ENCODE measurements at regions not wholly inside any gene's neighbourhood (a gene's known extent, or its start where the extent isn't known, plus 50 kb on each side); places are given as distances from the start of the nearest gene placed in this dataset.
"Not testable (repeated sequence)": the region's sequence is repeated elsewhere in the genome, so short reads cannot be mapped to it uniquely, and the experiment has no call there.

DNA sequence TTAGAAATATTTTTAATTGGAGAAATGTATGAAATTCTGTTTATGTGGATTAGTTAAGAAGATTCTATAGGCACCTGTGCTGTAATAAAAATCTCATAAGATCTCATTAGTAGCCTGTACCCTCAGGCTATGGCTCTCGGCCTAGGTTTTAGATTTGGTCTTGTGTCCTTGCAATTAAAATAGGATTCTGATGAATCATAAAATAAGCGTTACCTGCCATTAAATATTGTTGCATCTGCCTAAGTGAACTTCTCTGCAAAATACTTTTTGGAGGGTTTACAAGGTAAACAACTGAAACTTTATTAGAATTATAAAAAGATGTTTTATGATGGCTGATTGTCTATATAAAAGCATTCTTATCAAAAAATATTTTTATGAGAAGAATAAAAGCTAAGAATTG is 804.1 kb upstream of the ANO3 start:
- no peak for FAIRE-seq

GRCh38 chr11:25529572-25529971 is 802.4 kb upstream of the ANO3 start:
- no peak for FAIRE-seq

- no peak for FAIRE-seq
These were observed 796.3 kb upstream of the ANO3 start for GRCh38 chr11:25535467-25536272.

DNA sequence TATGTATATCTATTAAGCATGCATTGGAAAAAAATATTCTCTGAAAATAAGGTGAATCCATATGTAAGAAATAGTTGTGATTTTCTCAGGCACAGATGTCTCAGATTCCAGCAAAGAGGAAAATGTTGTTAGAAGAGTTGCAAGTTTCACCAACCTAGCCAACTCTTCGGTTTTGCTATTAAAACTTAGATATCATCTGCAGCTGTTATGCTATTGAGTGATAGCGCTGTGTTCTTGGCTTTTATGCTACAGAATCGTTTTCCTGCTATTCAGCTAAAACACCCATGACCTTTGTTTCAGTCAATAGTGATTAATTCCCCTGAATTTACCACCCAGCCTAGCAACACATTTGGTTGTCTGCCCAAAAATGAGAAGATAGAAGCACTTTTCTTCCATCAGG is 795.6 kb upstream of the ANO3 start:
- no peak for FAIRE-seq

- FAIRE-seq = no peak
These were observed 794.5 kb upstream of the ANO3 start for GRCh38 chr11:25537393-25537792.

GRCh38 chr11:25547292-25547691 is 784.6 kb upstream of the ANO3 start:
- FAIRE-seq = no peak

DNA sequence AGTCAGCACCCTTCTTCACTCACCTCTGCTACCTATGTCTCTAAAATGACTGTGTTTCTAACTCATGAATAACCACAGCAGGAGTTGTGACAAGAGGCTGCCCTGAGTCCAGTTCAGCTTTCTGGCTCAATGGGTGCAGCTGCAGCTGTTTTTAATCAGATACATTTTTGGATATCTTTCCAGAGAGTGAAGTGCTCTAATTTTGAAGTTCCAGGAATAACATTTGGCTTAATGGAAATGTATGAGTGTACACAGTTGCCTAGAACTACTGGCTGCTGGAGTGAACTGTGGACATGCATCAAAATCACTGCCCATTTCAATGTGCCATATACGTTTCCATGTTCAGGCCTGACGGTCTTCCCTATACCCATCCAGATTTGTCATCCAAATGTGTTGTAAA is 769.5 kb upstream of the ANO3 start:
- FAIRE-seq = no peak

GRCh38 chr11:25565846-25566245 is 766.1 kb upstream of the ANO3 start:
- FAIRE-seq = no peak

GRCh38 chr11:25566298-25567200 is 765.4 kb upstream of the ANO3 start:
- FAIRE-seq = no peak

- no peak for FAIRE-seq
These were observed 755.6 kb upstream of the ANO3 start for GRCh38 chr11:25576320-25576719.

- not testable (repeated sequence) for FAIRE-seq
These were observed 752.4 kb upstream of the ANO3 start for GRCh38 chr11:25579554-25579953.

GRCh38 chr11:25583596-25583995 is 748.3 kb upstream of the ANO3 start:
- no peak for FAIRE-seq

DNA sequence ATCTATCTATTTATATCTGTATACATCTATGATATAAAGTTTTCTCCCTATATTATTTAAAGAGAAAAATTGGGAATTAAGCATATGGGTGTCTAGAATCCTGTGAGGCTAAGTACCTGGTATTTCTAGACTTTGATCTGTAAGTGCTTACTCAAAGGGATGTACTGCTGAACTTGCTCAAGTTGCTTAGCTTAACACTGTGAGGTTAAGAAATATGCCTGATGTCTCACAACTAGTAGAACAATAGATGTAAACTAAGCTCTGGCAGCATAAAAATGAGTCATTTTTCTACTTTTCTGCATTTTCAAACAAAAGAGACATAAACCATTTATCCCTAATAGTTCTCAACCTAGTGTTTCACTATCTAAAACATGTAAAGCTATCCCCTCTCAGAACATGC is 744.4 kb upstream of the ANO3 start:
- FAIRE-seq = no peak

GRCh38 chr11:25593221-25593620 is 738.7 kb upstream of the ANO3 start:
- no peak for FAIRE-seq

- no peak for FAIRE-seq
These were observed 735.2 kb upstream of the ANO3 start for GRCh38 chr11:25596701-25597100.

GRCh38 chr11:25597696-25598095 is 734.2 kb upstream of the ANO3 start:
- no peak for FAIRE-seq

DNA sequence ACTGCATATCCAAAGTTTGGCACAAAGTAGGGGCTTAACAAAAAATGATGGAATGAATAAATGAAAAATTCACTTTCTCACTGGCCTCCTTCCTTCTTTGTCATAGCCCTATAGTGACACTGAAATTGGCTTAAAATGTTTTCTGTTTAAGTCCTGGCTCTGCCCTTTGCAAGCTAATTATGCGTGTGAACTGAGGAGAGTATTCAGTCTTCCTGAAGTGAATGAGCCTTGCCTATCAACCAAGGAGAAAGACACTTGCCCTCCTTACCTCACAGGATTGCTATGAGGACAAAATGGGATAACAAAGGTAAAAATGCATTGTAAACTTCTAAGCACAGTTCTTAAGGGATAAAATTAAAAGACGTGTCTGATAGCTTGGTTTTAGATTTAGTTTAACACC is 729.8 kb upstream of the ANO3 start:
- no peak for FAIRE-seq

GRCh38 chr11:25602959-25603358 is 729.0 kb upstream of the ANO3 start:
- FAIRE-seq = no peak

DNA sequence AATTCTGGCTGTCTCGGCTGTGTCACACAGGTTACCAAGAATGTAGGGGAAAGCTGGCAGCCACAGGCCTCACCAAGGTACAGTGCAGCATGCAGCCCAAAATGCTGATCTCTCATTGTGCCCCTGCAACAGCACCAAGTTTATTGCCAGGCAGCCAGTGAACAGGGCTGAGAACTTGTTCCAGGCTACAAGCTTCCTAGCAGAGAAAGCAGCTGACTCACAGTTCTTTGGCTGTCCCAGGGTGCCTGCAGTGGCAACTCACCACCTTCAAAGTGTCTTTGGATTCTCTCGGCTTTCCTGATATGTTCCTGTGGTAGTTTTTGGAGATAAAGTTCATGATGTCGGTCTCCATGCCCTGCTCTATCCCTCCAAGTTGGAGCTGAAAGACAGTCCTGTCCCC is 719.1 kb upstream of the ANO3 start:
- no peak for FAIRE-seq

GRCh38 chr11:25613451-25613850 is 718.5 kb upstream of the ANO3 start:
- no peak for FAIRE-seq

GRCh38 chr11:25613865-25614264 is 718.1 kb upstream of the ANO3 start:
- FAIRE-seq = no peak

GRCh38 chr11:25615069-25615468 is 716.9 kb upstream of the ANO3 start:
- no peak for FAIRE-seq

GRCh38 chr11:25615841-25616240 is 716.1 kb upstream of the ANO3 start:
- FAIRE-seq = no peak

DNA sequence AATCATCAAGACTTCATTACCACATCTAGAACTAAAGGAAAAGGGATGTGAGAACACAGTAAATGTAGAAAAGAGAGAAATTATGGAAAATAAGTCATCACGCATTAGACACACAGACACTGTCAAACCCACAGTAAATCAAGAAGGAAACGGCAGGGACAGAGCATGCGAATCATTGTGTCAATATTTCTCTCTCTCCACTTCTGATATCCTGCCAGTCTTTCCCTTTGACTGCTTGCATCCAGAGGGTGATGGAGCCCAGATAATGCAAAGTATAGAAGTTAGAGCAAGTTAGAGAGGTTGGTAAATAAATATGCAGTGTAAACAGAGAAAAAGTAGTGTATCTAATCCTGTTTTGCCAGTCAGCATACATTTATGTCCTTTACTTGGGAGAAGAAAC is 706.8 kb upstream of the ANO3 start:
- FAIRE-seq = no peak

All from TTC549 (cell line).